ENCODE measurements at regions not wholly inside any gene's neighbourhood (a gene's known extent, or its start where the extent isn't known, plus 50 kb on each side); places are given as distances from the start of the nearest gene placed in this dataset.

- TF ChIP-seq CTCF (conservative IDR thresholded peaks at IDR 0.05 in 1 of 2, IDR thresholded peaks at IDR 0.05 in 1 of 2; ENCODE audit: extremely low read depth in 1 of 2, insufficient read depth in 1 of 2, low read depth in 1 of 2, low read length in 2 of 2): no peak
- no peak for TF ChIP-seq EZH2 (IDR thresholded peaks at IDR 0.05; ENCODE audit: borderline replicate concordance, low read length)
Measured at GRCh38 chr5:58265246-58265930, 194.5 kb downstream of the PLK2 start.
